Ishikawa (cell line): ENCODE measurements at regions not wholly inside any gene's neighbourhood (a gene's known extent, or its start where the extent isn't known, plus 50 kb on each side); places are given as distances from the start of the nearest gene placed in this dataset.

Source experiments
- CEBPB ChIP-seq: IDR thresholded peaks from 2 replicates; pipeline ENCODE4 v1.6.1; 2012
- ZBTB7A ChIP-seq: IDR thresholded peaks from 2 replicates; pipeline ENCODE4 v1.6.1; 2012; ENCODE audit warnings: low read depth
- TF ChIP-seq, protein P1 (sequence below): IDR thresholded peaks from 2 replicates; pipeline ENCODE4 v1.6.1; 2012; ENCODE audit warnings: low read depth, mild to moderate bottlenecking

DNA sequence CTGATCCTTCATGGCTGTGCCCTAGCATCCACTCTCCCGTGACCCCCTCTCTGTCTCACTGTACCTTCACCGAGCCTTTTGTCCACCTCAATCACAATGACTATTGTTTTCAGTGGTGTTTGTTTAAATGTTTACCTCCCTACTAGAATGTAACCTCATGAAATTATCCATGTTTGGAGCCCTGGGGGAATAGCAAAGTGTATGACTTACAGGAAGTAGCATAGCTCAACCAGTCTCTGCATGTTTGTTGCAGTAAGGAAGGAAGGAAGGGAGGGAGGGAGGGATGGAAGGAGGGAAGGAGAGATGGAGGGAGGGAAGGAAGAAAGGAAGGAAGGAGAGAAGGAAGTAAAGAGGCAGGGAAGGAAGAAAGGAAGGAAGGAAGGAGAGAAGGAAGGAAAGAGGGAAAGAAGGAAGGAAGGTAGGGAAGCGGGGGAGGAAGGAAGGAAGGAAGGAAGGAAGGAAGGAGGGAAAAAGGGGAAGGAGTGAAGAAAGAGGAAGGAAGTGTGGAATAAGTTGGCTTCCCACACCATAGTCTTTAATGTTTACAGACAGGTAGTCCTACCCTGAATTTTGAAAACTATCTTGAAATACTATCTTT, 421.4 kb downstream of the COG6 start:
- TF ChIP-seq ZBTB7A, result no peak
- TF ChIP-seq CEBPB, result no peak
- TF ChIP-seq, protein P1, sequence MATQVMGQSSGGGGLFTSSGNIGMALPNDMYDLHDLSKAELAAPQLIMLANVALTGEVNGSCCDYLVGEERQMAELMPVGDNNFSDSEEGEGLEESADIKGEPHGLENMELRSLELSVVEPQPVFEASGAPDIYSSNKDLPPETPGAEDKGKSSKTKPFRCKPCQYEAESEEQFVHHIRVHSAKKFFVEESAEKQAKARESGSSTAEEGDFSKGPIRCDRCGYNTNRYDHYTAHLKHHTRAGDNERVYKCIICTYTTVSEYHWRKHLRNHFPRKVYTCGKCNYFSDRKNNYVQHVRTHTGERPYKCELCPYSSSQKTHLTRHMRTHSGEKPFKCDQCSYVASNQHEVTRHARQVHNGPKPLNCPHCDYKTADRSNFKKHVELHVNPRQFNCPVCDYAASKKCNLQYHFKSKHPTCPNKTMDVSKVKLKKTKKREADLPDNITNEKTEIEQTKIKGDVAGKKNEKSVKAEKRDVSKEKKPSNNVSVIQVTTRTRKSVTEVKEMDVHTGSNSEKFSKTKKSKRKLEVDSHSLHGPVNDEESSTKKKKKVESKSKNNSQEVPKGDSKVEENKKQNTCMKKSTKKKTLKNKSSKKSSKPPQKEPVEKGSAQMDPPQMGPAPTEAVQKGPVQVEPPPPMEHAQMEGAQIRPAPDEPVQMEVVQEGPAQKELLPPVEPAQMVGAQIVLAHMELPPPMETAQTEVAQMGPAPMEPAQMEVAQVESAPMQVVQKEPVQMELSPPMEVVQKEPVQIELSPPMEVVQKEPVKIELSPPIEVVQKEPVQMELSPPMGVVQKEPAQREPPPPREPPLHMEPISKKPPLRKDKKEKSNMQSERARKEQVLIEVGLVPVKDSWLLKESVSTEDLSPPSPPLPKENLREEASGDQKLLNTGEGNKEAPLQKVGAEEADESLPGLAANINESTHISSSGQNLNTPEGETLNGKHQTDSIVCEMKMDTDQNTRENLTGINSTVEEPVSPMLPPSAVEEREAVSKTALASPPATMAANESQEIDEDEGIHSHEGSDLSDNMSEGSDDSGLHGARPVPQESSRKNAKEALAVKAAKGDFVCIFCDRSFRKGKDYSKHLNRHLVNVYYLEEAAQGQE, result no peak
